GM19240 (cell line): ENCODE measurements at regions not wholly inside any gene's neighbourhood (a gene's known extent, or its start where the extent isn't known, plus 50 kb on each side); places are given as distances from the start of the nearest gene placed in this dataset.
"Not testable (repeated sequence)": the region's sequence is repeated elsewhere in the genome, so short reads cannot be mapped to it uniquely, and the experiment has no call there.

Source experiments
- DNase-seq: peaks from one replicate; pipeline ENCODE4 v3.0.0; 2011; ENCODE audit warnings: low spot score; ENCODE audit not compliant: insufficient read length

DNA sequence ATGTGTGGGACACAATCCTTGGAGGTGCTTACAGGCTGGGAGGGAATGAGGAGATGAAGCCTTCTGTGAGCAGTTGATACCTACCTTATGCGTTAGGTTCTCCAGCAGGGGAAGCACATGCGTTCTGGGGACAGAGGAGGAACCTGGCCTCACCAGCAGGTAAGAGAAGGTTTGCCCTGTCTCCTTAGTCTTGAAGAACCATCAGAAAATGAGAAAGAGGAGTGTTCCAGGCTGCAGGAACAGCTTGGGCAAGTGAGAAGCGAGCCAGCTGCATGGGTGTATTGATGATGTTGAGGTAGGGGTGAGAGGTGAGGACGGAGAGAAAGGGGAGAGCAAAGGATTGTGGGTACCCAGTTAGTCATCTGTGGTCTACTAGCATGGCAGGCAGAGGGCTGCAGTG is 156.9 kb upstream of the MVB12B start:
- DNase-seq: no peak

DNA sequence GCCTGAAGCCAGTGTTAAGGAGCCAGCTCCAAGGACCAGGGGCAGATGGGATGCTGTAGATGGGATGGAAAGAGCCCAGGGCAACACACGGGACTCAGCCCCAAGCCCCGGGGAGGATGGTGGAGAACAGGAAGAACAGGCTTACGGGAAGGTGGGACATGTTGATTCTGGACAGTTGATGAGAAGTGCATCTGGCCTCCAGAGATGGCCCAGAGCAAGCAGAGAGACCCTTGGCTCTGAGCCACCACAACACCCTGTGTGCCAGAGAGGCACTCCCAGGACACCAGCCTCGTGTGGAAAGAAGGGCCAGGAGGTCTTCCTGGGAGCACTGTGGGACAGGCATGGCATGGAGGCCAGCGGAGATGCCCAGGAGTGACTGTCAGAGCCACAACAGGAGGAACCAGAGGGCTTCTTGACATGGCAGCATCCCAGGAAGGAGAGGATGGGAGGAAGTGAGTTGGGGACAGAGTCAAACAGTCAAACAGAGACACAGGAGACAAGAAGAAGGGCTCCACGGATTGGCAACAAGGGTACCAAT is 156.3 kb upstream of the MVB12B start:
- no peak for DNase-seq

DNA sequence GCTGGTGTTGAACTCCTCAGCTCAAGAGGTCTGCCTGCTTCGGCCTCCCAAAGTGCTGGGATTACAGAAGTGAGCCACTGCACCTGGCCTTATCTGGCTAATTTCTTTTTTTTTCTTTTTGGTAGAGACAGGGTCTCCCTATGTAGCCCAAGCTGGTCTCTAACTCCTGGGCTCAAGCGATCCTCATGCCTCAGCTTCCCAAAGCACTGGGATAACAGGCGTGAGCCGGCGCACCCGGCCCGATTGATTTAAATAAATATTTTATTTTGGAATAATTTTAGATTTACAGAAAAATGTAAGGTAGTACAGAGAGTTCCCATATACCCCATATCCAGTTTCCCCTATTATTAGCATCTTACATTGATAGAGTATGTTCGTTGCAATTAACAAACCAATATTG is 155.0 kb upstream of the MVB12B start:
- DNase-seq: no peak

DNA sequence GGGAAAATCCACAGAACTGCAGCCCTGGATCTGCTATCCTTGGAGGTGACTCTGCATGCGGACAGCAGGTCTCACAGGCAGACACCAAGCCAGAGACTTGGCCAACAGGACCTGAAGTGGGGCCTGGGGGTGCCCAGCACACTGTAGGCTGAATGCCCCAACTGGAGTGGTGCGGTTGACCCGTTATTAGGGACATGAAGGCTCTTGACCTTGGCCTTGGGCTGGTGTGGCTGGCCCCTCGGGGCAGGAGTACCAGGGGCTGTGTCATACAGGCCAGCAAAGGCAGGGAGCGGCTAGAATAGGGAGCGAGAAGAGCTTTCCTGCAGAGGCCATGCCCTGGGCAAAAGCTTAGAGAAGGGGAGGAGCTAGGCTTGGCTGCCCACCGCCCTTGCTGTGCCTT is 153.2 kb upstream of the MVB12B start:
- no peak for DNase-seq

DNA sequence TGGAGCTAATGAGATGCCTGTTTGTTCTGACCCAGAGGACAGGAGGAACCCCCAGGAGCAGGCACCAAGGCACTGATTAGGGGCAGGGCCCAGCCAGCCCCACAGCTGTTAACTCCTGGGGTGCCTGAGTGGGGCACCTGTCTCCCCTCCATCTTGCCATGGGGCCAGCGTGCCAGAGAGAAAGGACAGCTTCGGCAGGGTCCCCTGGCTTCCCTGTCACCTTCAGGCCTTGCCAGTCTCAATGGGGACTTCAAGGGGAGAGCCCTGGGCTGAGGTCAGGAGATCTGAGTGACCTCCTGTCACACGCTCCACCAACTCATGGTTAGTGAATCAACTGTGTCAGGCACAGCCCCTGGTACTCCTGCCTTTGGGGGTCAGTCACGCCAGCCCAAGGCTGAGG is 152.7 kb upstream of the MVB12B start:
- DNase-seq: no peak

DNA sequence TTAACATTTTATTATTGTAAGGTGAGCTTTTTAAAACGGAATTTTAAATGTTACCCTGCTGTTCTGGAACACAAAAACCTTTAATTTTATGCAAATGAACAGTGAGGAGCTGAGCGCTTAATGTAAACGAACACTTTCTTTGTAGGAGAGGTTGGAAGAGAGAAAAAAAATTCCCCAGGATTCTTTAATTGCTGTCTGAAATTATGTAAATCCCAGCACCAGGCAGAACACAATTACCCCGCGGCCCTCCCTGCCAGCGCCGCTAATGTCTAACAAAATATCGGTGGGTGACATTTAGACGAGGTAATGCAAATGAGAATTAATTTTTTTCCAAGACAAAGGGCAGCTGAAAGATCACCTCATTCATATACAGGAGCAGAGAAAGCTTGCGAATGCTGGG is 143.4 kb upstream of the MVB12B start:
- DNase-seq: no peak

DNA sequence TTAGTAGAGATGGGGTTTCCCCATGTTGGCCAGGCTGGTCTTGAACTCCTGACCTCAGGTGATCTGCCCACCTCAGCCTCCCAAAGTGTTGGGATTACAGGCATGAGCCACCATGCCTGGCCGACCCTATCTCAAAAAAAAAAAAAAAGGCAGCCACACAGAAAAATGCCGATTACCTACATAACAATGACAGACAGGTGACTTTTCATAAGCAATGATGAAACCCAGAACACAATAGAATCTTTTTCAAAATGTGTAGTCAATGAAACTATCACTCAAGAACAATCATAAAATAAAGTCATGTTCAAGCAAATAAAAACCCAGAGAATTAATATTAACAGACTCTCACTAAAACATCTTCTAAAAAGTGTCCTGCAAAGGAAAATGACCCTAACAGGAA is 135.6 kb upstream of the MVB12B start:
- not testable (repeated sequence) for DNase-seq

DNA sequence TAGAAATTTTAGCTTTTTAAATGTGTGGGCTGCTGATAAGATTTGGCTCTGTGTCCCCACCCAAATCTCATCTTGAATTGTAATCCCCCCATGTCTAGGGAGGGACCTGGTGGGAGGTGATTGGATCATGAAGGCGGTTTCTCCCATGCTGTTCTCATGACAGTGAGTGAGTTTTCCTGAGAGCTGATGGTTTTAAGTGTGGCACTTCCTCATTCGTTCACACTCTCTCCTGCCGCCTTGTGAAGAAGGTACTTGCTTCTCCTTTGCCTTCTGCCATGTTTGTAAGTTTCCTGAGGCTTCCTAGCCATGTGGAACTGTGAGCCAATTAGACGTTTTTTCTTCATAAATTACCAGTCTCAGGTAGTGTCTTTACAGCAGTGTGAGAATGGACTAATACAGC is 127.8 kb upstream of the MVB12B start:
- DNase-seq: no peak

DNA sequence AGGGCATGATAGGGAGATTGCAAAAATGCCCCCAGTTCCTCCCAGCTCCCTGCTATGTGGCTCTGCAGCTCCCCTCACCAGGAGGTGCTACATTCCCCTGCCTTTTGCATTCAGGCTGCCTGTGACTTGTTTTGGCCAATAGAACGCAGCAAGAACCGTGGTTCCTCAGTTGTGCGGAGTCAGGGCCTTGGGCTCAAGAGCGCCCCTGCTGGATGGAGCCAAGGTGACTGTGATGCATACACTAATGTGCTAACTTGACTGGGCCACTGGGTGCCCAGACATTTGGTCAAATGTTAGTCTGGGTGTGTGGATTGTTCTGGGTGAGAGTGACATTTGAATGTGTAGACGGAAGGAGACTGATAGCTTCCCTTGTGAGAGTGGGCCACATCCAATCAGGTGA is 123.3 kb upstream of the MVB12B start:
- DNase-seq: no peak

DNA sequence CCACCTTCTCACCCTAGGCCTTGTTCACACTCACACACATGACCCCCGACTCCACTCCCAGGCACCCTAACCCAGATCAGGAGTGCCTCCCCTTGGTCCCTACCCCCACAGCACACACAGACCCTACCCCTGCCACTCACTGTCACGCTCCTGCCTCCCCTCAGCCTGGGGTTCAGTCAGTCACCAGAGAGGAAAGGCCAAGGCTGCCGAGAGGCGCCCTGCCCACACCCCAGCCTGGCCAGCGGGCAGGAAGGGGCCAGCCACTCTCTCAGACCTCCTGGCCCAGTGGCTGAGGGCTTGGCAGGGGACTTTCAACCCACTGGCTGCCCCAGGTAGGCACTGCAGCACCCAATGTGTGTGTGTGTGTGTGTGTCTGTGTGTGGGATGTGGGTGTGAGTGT is 122.4 kb upstream of the MVB12B start:
- no peak for DNase-seq

DNA sequence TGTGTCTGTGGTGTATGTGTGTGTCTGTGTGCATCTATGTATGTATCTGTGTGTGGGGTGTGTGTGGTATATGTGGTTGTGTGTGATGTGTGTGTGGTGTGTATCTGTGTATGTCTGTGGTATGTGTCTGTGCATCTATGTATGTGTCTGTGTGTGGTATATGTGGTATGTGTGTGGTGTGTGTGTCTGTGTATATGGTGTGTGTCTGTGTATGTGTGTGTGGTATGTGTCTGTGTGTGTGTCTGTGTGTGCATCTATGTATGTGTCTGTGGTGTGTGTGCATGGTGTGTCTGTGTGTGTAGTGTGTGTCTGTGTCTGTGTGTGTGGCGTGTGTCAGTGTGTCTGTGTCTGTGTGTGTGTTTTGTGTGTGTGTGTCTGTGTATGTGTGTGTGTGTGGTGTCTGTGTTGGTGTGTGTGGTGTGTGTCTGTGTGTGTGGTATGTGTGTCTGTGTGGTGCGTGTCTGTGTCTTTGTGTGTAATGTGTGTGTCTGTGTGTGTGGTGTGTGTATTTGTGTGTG is 121.9 kb upstream of the MVB12B start:
- no peak for DNase-seq

DNA sequence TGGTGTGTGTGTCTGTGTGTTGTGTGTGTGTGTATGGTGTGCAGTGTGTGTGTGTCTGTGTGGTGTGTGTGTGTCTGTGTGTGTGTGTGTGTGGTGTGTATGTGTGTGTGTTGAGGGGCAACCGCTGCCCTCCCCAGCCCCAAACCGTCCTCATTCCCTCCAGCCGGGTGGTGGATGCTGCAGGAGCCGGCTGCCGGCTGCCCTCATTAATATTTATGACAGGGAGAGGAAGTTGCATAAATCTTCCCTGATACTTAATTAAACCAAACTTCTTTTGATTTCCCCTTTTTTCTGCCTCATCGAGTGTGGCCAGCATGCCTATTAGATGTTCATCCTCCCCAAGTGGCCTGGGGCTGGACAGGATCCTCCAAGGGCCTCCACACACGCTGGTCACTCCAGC is 121.4 kb upstream of the MVB12B start:
- DNase-seq: no peak

DNA sequence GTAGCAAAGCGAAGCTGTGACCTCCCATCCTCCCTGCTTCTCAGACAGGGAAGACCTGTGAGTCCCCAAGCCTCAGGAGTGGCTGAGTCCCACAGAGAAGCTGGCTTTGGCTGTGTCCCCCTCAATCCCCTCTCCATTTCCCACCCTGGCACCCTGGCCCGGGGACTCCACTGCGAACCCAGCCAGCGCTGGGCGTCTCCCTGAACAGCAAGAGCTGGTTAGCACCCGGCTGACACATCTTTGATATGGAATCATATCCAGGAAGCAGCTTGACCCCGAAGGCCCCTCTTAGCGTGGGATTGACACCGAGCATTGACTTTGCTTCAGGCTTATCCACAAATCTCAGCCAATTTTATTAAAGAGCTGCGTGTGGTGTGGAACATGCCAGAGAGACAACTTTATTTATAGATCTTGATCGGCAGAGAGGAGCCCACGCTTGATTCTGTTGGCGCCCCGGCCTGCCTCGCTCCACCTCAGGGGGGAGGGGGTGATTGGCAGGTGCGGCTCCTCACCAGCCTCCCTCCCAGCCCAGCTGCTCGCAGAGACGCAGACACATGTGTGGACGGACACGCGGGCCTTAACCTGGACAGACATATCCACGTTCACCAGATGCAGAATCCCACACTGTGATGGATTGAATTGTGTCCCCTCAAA is 120.7 kb upstream of the MVB12B start:
- no peak for DNase-seq

DNA sequence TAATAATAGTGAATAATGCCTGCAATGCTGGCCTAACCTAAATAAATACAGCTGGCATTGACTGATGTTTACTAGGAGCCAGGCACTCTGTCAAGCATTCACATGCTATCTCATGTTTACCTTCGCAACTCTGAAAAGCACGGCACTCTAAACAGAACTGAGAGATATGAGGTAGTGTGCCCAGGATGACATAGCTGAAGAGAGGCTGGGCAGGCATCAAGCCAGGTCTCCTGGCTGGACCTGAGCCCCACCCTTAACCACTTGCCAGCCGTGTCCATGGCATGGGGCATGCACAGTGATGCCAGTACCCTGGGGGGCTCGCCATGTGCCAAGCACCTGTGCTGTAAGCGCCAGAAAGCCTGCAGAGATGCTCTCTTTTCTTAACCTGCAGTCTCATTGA is 119.4 kb upstream of the MVB12B start:
- DNase-seq: no peak

DNA sequence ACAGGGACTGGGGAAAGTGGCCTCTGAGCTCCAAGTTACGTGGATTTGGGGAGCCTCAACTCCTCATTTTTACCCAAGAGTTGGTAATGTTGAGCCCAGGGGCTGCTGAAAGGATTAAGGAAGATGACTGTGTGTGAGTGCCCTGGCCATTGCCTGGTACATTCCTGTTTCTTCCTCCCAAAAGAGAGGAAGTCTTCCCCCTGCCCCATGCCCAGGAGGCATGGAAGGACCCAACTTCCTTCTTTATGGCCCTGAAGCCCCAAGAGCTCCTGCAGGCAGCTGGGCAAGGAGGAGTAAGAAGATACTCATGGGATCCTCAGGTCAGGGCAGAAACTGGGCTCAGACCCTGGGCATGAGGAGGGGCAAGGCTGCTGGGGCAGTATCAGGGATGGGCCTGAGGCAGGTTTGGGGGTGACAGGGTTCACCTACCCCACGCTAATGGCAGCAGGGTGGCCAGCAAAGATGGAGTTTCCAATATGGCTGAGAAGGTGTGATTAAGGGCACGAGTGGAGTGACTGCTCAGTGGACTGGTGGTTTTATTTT is 118.3 kb upstream of the MVB12B start:
- DNase-seq: no peak

DNA sequence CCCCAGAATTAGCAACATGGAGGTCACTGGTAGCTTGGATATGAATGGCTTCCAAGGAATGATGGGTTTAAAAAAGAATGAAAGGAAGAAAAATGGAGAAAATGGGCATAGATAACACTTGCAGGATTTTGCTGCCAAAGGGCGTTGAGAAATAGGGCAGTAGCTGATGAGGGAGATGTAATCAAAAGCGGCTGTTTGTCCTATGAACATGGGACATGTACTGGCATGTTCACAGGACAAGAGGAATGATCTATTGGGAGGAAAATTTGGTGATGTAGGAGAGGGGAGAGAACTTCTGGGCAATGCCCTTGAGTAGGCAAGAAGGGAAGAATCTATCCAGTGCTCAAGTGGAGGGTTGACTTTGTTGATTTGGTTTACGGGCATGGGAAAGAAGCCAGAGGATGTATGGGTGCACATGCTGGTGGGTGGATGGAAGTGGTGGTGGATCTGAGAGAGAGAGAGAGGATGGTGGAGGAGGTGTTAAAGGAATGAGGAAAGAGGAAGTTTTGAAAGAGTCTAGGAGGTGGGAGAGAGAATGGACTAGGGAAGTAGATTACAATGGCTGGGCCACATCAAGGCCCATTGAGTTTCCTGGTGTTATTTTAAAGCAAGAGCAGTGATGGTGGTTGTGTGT is 115.1 kb upstream of the MVB12B start:
- no peak for DNase-seq

DNA sequence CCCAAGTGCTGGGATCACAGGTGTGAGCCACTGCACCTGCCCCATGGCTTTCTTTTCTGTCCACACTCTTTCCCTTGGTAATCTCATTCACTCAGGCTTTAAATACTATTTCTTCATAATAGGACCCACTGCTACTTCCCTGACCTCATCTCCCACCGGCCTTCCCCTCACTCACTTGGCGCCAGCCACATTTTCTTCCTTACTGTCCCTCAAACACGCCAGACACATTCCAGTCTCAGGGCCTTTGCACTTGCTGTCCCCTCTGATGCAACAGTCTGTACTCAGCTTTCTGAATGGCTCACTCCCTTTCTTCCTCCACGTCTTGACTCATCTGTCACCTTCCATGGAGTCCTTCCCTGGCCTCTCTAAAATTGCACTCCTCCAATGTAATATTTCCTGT is 111.1 kb upstream of the MVB12B start:
- DNase-seq: no peak

DNA sequence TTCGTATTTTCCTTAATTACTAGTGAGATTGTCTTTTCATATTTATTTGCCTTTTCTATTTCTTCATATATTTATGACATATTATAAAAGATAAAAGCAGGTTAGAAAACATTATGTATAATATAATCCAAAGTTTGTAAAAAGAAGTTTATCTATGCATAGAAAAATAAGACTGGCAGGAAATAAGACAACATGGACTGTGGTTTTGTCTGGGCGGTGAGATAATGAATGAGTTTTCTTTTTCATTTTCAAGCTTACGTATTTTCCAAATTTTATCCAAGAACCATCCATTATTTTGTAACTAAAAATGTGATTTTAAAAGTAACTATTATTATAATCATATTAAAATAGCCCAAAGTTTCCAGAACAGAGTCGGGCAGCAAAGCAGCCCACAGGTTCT is 109.8 kb upstream of the MVB12B start:
- no peak for DNase-seq

DNA sequence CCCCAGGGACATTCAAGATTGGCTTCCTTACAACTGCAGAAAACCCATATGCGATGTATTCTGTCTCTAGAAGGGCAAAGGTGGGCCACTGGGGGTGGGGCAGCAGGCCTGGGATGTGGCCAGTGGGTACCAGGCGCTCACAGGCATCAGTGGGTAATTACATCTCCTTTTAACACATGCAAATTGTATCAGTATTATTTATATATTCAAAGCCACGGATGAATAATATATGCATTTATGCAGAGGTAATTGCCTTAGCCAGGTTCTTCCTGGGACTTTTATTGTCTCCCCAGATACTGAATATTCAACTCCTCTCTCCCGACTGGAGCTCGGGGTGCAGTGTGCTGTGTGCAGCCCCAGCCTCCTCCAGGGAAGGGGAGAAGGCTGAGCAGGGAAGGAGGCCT is 109.4 kb upstream of the MVB12B start:
- DNase-seq: no peak

DNA sequence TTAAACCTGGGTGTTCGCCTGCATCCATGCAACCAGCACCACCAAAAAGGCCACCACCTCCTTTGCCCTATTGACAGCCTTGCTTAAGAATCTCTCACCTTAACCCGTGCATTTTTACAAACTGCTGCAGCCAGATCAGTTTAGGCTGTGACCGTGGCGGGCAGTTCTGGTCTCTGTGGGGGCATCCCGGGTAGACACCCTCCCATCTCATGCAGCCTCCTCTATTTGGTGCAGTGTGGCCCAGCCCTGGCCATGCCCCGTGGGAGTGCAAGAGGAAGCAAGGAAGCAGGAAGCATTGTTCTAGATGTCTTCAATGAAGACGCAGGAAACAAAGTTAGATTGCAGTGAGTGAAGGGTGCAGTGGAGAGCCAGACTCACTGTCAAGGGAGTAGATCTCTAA is 108.8 kb upstream of the MVB12B start:
- DNase-seq: no peak

DNA sequence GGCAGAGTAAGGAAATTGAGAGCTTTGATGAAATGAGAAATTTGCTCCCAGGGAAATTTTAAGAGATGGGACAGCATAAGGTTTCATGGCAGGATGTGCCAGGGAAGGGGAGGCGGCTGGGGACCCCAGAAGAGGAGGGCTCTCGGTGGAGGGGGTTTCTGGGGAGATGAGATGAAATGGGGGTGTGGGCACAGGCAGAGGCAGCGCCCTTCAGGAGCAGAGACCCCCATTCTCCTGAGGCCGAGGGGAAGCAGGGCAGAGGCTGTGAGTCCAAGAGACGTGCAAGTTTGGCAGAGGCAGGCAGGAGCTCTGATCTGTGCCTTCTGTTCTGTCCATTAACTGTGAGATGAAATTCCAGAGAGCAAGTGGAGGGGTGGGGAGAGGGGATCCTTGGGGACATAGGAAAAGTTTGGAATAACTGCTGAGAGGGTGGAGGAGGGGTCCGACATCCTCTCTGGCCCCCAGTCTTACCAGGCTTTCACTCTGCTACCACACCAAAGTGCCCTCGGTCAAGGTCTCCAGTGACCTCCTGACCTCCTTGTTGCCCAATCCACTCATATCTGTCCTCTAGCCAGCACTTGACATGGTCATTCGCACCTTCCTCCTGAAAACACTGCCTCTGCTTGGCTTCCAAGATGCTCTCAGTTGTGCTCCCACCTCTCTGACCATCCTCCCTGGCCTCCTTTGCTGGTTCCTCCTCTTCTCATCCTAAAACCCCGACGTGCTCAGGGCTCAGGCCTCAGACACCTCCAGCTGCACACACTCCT is 108.1 kb upstream of the MVB12B start:
- DNase-seq: no peak

DNA sequence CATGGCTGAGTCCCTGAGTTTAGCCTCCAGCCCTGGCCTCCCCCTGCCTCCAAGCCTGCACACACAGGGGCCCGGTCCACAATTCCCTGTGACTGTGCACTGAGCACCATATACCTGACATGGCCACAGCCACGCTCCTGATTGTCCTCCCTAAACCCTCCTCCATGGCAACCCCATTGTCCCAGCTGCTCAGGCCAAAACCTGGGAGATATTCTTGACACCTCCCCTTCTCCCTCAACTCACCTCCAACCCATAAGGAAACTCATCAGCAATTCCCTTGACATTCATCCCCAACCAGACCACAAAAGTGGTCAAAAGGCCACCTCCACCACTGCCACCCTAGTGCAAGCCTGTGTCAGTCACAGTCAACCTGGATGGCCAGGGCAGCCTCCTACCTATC is 107.5 kb upstream of the MVB12B start:
- DNase-seq: no peak
